ENCODE measurements at regions not wholly inside any gene's neighbourhood (a gene's known extent, or its start where the extent isn't known, plus 50 kb on each side); places are given as distances from the start of the nearest gene placed in this dataset.

DNA sequence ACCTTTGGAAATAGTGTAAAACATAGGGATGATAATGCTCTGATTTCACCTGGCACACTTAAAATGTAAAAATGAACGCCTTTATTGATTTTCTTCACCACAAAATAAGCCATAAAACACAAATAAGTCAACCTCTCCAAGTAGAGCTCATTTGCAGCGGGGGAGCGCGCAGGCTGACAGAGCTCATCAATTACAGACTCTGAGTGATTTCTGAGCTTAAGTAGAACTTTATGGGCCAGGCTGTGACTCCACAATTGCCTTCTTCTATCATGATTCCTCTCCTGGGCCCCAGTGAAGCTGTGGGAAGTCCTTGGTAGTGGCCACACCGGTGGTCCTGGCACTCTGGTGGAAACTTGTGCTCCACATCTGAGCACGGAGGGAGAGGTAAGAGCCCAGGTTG is 789.0 kb upstream of the RAB6C start:
- no peak for DNase-seq (ENCODE audit: low read depth, low spot score)
- TF ChIP-seq, protein P1, sequence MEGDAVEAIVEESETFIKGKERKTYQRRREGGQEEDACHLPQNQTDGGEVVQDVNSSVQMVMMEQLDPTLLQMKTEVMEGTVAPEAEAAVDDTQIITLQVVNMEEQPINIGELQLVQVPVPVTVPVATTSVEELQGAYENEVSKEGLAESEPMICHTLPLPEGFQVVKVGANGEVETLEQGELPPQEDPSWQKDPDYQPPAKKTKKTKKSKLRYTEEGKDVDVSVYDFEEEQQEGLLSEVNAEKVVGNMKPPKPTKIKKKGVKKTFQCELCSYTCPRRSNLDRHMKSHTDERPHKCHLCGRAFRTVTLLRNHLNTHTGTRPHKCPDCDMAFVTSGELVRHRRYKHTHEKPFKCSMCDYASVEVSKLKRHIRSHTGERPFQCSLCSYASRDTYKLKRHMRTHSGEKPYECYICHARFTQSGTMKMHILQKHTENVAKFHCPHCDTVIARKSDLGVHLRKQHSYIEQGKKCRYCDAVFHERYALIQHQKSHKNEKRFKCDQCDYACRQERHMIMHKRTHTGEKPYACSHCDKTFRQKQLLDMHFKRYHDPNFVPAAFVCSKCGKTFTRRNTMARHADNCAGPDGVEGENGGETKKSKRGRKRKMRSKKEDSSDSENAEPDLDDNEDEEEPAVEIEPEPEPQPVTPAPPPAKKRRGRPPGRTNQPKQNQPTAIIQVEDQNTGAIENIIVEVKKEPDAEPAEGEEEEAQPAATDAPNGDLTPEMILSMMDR (IDR thresholded peaks at IDR 0.05; ENCODE audit: low read depth, low read length), result no peak
- H3K4me3 ChIP-seq (ENCODE audit: low read depth, low read length), result no peak overlapping the region
- in situ Hi-C loops (cut with HindIII; ENCODE audit: low sequenced_read_pairs), result no loop called here

GRCh38 chr2:129191530-129191929 is 787.9 kb upstream of the RAB6C start:
- in situ Hi-C loops (cut with HindIII; ENCODE audit: low sequenced_read_pairs), result no loop called here
- H3K4me3 ChIP-seq (ENCODE audit: low read depth, low read length), result no peak overlapping the region
- DNase-seq (ENCODE audit: low read depth, low spot score), result no peak
- TF ChIP-seq, protein P1 (IDR thresholded peaks at IDR 0.05; ENCODE audit: low read depth, low read length), result no peak

- in situ Hi-C loops (cut with HindIII; ENCODE audit: low sequenced_read_pairs), result no loop called here
- TF ChIP-seq, protein P1 (IDR thresholded peaks at IDR 0.05; ENCODE audit: low read depth, low read length), result no peak
- H3K4me3 ChIP-seq (ENCODE audit: low read depth, low read length), result no peak overlapping the region
- DNase-seq (ENCODE audit: low read depth, low spot score), result no peak
Measured at GRCh38 chr2:129192117-129192516, 787.3 kb upstream of the RAB6C start.

DNA sequence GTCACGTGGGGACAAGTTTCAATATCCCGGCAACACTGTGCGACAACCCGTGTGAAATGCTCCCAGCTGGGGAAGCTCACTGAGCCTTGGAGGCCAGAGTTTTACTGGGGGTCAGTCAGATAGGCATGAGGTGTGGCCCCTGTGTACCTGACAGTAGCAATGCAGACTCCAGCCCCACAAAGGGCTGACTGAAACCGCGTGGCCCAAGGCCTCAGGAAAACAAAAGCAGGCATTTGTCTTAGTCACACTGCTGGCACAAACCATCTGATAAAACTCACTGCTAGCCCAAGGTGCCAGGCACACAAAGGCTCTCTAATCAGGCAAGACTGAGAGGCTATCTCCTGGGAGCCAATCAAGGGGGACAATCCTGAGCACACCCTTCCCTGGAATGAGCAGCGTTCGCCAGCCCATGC is 786.6 kb upstream of the RAB6C start:
- H3K4me3 ChIP-seq (ENCODE audit: low read depth, low read length), result no peak overlapping the region
- in situ Hi-C loops (cut with HindIII; ENCODE audit: low sequenced_read_pairs), result no loop called here
- DNase-seq (ENCODE audit: low read depth, low spot score), result no peak
- TF ChIP-seq, protein P1 (IDR thresholded peaks at IDR 0.05; ENCODE audit: low read depth, low read length), result no peak

- in situ Hi-C loops (cut with HindIII; ENCODE audit: low sequenced_read_pairs), result no loop called here
Measured at GRCh38 chr2:129193961-129194360, 785.5 kb upstream of the RAB6C start.

DNA sequence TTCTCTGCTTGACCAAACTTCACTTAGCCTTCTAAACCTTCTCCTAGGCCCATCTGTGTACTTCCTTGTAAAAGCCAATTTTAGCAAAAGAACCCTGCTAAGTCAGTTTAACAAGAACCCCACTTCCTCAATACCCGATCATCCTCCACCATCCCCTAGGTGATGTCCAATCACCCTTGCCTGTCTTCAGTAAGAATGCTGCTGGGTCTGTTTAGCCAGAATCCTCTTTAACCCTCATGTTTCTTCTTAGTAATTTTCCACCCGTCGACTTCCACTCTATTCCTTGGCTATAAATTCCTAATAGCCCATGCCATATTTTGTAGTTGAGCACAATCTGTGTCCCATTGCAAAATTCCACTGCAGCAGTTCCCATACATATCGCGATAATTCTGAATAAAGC is 780.0 kb upstream of the RAB6C start:
- in situ Hi-C loops (cut with HindIII; ENCODE audit: low sequenced_read_pairs), result no loop called here
- H3K4me3 ChIP-seq (ENCODE audit: low read depth, low read length), result no peak overlapping the region
- DNase-seq (ENCODE audit: low read depth, low spot score), result no peak
- TF ChIP-seq, protein P1 (IDR thresholded peaks at IDR 0.05; ENCODE audit: low read depth, low read length), result no peak

More at GRCh38 chr2:129193961-129194360, 785.5 kb upstream of the RAB6C start:
- DNase-seq (ENCODE audit: low read depth, low spot score), result no peak
- TF ChIP-seq, protein P1 (IDR thresholded peaks at IDR 0.05; ENCODE audit: low read depth, low read length), result no peak
- H3K4me3 ChIP-seq (ENCODE audit: low read depth, low read length), result no peak overlapping the region

- TF ChIP-seq, protein P1 (IDR thresholded peaks at IDR 0.05; ENCODE audit: low read depth, low read length), result no peak
- no peak for DNase-seq (ENCODE audit: low read depth, low spot score)
- no peak overlapping the region for H3K4me3 ChIP-seq (ENCODE audit: low read depth, low read length)
- in situ Hi-C loops (cut with HindIII; ENCODE audit: low sequenced_read_pairs), result no loop called here
Measured at GRCh38 chr2:129201696-129202095, 777.8 kb upstream of the RAB6C start.
